GM19035 (cell line): ENCODE measurements at regions not wholly inside any gene's neighbourhood (a gene's known extent, or its start where the extent isn't known, plus 50 kb on each side); places are given as distances from the start of the nearest gene placed in this dataset.

Source experiments
- ATAC-seq: cut with Tn5 transposase; IDR thresholded peaks from one replicate; pipeline ENCODE4 v1.9.1; 2021; ENCODE audit not compliant: unreplicated experiment

- no peak for ATAC-seq
Observed at GRCh38 chr9:82604947-82605656, 457.8 kb downstream of the RASEF start.

DNA sequence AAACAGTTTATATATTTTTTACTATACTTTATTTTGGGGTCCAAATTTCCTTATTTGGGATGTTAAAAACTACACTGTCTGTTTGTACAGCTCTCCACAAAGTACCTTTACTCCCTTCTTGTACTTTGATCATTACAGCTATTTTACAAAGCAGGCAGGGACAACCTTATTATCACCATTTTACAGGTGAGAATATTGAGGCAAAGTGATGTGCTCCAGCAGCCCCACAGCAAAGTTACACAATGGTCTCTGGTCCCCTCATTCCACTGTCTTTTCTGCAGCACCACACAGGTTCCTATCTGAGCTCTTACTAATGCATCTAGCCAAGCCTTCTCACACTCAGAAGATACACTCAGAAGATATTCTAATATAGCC is 457.3 kb downstream of the RASEF start:
- ATAC-seq, result no peak

DNA sequence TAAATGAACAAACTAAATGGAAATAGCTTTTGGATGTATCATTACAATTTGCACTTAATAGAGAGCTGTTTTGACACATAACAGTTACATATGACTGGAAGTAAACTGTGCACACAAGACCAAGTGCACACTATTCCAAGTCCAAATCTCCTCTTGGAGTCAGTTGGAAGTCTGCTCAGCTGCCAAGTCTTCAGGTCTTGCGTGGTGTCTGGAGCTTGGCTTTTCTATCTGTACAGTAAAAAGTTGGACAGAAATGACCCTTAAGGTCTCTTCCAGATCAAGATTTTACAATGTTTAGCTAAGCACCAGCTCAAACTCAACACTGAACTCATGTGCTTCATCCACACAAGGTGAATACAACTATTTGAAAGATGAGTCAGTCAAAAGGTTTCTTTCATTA is 456.9 kb downstream of the RASEF start:
- ATAC-seq, result no peak

GRCh38 chr9:82606492-82607382 is 456.2 kb downstream of the RASEF start:
- ATAC-seq, result no peak

DNA sequence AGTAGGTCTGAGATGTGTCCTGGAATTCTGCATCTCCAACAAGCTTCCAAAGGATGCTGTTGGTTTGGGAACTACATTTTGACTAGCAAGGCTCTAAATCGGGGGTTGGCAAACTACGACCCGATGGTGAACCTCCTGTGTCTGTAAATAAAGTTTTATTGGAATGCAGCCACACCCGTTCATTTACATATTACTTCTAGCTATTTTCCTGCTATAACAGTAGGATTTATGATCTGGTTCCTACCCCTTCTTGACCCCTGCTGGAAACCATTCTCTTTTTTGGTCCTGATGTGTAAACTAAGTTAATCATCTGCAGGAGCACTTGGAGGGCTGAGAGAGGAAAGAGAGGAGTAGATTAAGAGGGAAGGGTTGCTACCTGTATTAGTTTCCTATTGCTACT is 454.5 kb downstream of the RASEF start:
- ATAC-seq, result no peak

- ATAC-seq, result no peak
Observed at GRCh38 chr9:82612942-82613341, 450.0 kb downstream of the RASEF start.

- no peak for ATAC-seq
Observed at GRCh38 chr9:82613498-82613897, 449.4 kb downstream of the RASEF start.

- ATAC-seq, result no peak
Observed at GRCh38 chr9:82616545-82616944, 446.4 kb downstream of the RASEF start.

- no peak for ATAC-seq
Observed at GRCh38 chr9:82621447-82621846, 441.5 kb downstream of the RASEF start.

DNA sequence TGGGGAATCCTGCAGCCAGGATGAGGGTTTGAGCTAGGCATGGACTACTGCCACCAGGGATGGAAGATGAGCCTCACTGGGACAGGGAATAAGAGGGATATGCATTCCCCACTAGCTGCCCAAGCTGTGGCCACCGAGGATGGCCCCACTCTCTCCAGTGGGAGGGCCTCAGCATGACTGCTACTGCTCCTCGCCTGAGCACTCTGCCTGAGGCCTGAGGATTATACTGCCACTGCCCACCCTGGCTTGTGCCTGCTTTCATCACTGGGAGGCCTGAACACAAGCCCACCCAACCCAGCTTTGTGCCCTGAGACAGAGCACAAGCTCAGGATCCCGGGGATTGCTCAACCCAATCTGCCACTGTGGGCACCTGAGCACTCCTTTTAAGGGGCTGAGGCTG is 425.6 kb downstream of the RASEF start:
- no peak for ATAC-seq

- no peak for ATAC-seq
Observed at GRCh38 chr9:82645600-82645999, 417.3 kb downstream of the RASEF start.

GRCh38 chr9:82650368-82650767 is 412.6 kb downstream of the RASEF start:
- no peak for ATAC-seq

DNA sequence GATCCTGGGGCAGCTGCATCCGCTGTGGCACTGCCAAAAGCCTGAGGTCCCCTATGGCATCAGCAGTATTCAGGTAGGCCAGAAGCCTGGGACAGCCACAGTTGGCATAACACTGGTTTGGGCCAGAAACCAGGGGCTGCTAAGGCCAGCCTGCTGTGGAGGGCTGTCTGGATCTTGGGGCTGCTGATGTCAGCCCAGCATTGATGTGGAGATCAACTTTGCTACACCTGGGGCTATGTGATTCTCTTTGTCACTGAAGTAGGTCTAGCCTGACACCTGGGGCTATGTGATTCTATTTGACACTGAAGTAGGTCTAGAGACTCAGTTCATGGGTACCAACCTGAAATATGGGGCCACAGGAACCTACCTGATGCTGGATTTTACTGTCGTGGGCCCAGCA is 411.5 kb downstream of the RASEF start:
- no peak for ATAC-seq

DNA sequence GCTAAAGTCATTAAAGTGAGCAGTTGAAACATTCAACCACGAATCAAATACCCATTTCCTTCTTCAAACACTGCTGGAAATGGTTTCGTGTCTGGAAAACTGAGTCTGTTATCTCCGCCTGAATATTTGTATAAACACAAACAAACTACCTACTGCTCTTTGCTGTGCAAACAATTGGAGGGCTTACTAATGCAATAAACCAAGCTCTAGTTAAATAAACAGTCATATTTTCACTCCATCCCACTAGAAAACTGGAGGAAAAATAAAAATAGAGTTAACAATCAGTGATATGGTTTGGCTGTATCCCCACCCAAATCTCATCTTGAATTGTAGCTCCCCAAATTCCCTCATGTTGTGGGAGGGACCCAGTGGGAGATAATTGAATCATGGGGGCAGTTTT is 397.6 kb downstream of the RASEF start:
- no peak for ATAC-seq

GRCh38 chr9:82668689-82669199 is 394.2 kb downstream of the RASEF start:
- no peak for ATAC-seq

- no peak for ATAC-seq
Observed at GRCh38 chr9:82670000-82670399, 392.9 kb downstream of the RASEF start.

GRCh38 chr9:82670726-82671125 is 392.2 kb downstream of the RASEF start:
- no peak for ATAC-seq

GRCh38 chr9:82673201-82673600 is 389.7 kb downstream of the RASEF start:
- ATAC-seq, result no peak

GRCh38 chr9:82673919-82674318 is 389.0 kb downstream of the RASEF start:
- ATAC-seq, result no peak

GRCh38 chr9:82675102-82675501 is 387.8 kb downstream of the RASEF start:
- ATAC-seq, result no peak

DNA sequence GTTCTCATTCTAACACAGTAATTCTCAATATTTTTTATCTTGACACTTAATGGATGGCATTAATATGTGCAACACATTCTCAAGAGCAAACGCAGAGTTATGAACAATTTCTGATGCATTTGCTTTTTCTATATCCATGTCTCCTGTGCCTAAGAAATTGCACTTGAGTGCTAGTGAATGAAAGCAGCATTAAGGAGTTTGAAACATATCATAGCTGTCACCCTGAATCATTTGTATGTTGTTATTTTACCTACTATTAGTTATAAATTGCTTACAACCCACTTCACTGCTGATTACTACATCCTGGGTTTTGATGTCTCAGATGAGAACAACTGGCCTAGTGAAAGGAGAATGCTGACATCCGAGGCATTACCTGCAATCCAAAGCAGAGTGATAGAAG is 387.3 kb downstream of the RASEF start:
- no peak for ATAC-seq

GRCh38 chr9:82677086-82677485 is 385.9 kb downstream of the RASEF start:
- ATAC-seq, result no peak
